ENCODE measurements at regions not wholly inside any gene's neighbourhood (a gene's known extent, or its start where the extent isn't known, plus 50 kb on each side); places are given as distances from the start of the nearest gene placed in this dataset.

DNA sequence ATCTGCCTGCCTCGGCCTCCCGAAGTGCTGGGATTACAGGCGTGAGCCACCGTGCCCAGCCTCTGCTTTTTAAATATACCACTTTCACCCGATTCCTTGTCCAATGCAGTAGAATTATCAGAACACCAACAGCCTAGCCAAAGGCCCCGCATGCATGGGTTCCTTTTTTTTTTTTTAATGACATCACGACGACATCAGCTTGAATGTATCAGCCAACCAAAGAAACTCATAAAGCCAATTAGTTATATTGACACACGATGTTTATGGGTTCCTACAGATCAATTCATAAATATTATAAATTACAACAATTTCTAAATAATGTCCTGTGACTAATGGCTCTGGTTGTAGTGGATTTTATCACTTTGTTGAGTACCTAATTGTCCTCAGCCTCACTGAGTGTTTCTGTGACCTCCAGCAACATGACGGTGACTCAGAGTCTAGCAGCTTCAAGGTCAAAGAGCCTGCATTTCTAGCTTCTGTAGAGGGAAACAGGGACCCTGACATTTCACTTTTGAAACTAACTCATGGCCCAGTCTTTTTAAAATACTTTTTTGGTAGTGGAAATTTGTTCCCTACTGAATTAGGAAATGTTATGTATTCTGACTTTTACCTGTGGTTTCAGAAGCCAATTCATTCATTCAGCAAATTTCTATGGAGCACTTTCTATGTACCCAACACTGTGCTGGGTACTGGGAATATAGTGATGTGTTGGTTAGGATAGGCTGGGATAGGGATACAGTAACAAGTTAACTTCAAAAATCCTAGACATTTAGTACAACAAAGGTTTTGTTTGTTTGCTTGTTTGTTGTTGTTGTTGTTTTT lies 144.1 kb downstream of the SUDS3 start:
- TF ChIP-seq CTCF (IDR thresholded peaks at IDR 0.05) (no peak), POLR2A (IDR thresholded peaks at IDR 0.05) (no peak)
